ENCODE measurements at regions not wholly inside any gene's neighbourhood (a gene's known extent, or its start where the extent isn't known, plus 50 kb on each side); places are given as distances from the start of the nearest gene placed in this dataset.

- Histone ChIP-seq H2BK15ac (ENCODE audit: low read depth, low read length) (no peak overlapping the region), H4K91ac (ENCODE audit: insufficient read length, low read depth, low read length) (no peak overlapping the region), H3K23ac (ENCODE audit: insufficient read length, low read depth, low read length) (no peak overlapping the region), H3K23me2 (ENCODE audit: insufficient read length, low read depth, low read length, poor library complexity, severe bottlenecking) (no peaks in the 10 kb centered on the region), H3K9me3 (ENCODE audit: control insufficient read depth, low read depth, low read length) (no peaks in the 10 kb centered on the region), H3K79me2 (ENCODE audit: insufficient read depth, low read length) (no peaks in the 10 kb centered on the region), H2BK20ac (ENCODE audit: low read depth, low read length, poor library complexity, severe bottlenecking) (no peak overlapping the region), H3K9ac (ENCODE audit: extremely low read depth, insufficient read length, low read length) (no peak overlapping the region), H3T11ph (ENCODE audit: low read length) (no peak overlapping the region), H3K27me3 (ENCODE audit: insufficient read depth, low read length) (no peaks in the 10 kb centered on the region), H4K8ac (replicated peaks; ENCODE audit: insufficient read length, low read depth, low read length) (no peak overlapping the region), H2AFZ (ENCODE audit: low read length) (no peak overlapping the region), H4K20me1 (ENCODE audit: control insufficient read depth, insufficient read depth, insufficient read length) (no peaks in the 10 kb centered on the region), H3K4me1 (ENCODE audit: insufficient read depth, low read length) (no peaks in the 10 kb centered on the region; the same call in 1 of the 2 replicates), H2BK5ac (ENCODE audit: insufficient read length, low read length) (no peak overlapping the region), H3K4me2 (ENCODE audit: insufficient read depth, insufficient read length, low read length) (no peak overlapping the region), H2AK5ac (ENCODE audit: insufficient read length, low read length) (no peak overlapping the region), H2BK120ac (ENCODE audit: low read depth, low read length, poor library complexity, severe bottlenecking) (no peak overlapping the region), H3K18ac (ENCODE audit: insufficient read length, low read depth, low read length) (no peak overlapping the region), H3K27ac (ENCODE audit: insufficient read length, low read depth, low read length) (no peak overlapping the region), H3K56ac (ENCODE audit: insufficient read length, low read depth, low read length) (no peak overlapping the region), H3K14ac (ENCODE audit: insufficient read depth, low read length) (no peak overlapping the region), H2BK12ac (ENCODE audit: insufficient read length, low read depth, low read length) (no peak overlapping the region), H4K5ac (ENCODE audit: insufficient read length, low read depth, low read length) (no peak overlapping the region), H3K79me1 (ENCODE audit: insufficient read depth, low read depth, low read length, poor library complexity, severe bottlenecking) (no peaks in the 10 kb centered on the region), H3K4ac (ENCODE audit: low read depth, low read length) (no peak overlapping the region)
- DNase-seq: no peak
- H3K27ac Mint-ChIP-seq: peak overlapping the region in 1 of 3 experiments; percentile 41; a peak in 2 of 7 replicates
- no peak for TF ChIP-seq CTCF (conservative IDR thresholded peaks at IDR 0.05)
- H3K4me3 Mint-ChIP-seq: no peak overlapping the region
- no peaks in the 10 kb centered on the region for H3K36me3 Mint-ChIP-seq (ENCODE audit: insufficient read depth in 1 of 3, low read depth in 3 of 3)
- WGBS (ENCODE audit: extremely low coverage, insufficient read length, low lambda C conversion rate): no CpG with 5 or more reads among the region's 4 CpGs
- H3K27me3 Mint-ChIP-seq (ENCODE audit: low read depth): no peaks in the 10 kb centered on the region
- peaks cover 15 to 16% of the 10 kb centered on the region in 2 experiments for H3K4me1 Mint-ChIP-seq
- no peaks in the 10 kb centered on the region; a peak in 1 of 5 replicates for H3K9me3 Mint-ChIP-seq
Measured at GRCh38 chr3:150248888-150249681, 159.0 kb upstream of the TSC22D2 start.
